ENCODE measurements at regions not wholly inside any gene's neighbourhood (a gene's known extent, or its start where the extent isn't known, plus 50 kb on each side); places are given as distances from the start of the nearest gene placed in this dataset.

DNA sequence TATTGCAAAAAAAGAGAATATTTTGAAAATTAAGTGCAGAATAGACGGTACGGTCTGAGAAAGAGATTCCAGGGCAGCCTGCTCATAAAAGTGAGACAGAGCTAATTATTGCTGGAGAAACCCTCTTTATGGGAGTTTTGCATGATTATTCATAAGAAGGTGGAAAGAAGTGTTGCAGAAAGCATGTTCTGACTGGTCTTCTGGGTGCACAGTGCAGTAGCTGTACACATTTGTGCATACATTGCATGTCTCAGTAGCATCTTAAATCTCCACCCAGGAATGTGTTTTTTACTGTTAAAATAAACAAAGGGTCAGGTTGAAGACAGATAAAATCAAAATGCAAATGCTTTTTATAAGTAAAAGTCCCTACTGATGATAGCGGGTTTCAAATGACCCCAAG lies 1813.6 kb upstream of the DEFB115 start:
- no peak overlapping the region for H3K9ac ChIP-seq
- H3K4me3 ChIP-seq (ENCODE audit: low read depth in 2 of 2, low read length in 1 of 2) = no peak overlapping the region; a peak in 2 of 4 replicates
- TF ChIP-seq ELF1 (IDR thresholded peaks at IDR 0.05) = no peak
- no peak for TF ChIP-seq TEAD4 (IDR thresholded peaks at IDR 0.05; ENCODE audit: borderline replicate concordance, insufficient read depth)
- no peak for TF ChIP-seq YY1 (IDR thresholded peaks at IDR 0.05; ENCODE audit: low read depth)
- no peak for TF ChIP-seq EP300 (IDR thresholded peaks at IDR 0.05; ENCODE audit: borderline replicate concordance in 1 of 2, low read depth in 1 of 2, low read length in 1 of 2)
- no peak for TF ChIP-seq RAD21 (IDR thresholded peaks at IDR 0.05; ENCODE audit: low read length)
- no peak for TF ChIP-seq MEF2A (IDR thresholded peaks at IDR 0.05; ENCODE audit: borderline replicate concordance, low read depth)
- TF ChIP-seq, protein P1, sequence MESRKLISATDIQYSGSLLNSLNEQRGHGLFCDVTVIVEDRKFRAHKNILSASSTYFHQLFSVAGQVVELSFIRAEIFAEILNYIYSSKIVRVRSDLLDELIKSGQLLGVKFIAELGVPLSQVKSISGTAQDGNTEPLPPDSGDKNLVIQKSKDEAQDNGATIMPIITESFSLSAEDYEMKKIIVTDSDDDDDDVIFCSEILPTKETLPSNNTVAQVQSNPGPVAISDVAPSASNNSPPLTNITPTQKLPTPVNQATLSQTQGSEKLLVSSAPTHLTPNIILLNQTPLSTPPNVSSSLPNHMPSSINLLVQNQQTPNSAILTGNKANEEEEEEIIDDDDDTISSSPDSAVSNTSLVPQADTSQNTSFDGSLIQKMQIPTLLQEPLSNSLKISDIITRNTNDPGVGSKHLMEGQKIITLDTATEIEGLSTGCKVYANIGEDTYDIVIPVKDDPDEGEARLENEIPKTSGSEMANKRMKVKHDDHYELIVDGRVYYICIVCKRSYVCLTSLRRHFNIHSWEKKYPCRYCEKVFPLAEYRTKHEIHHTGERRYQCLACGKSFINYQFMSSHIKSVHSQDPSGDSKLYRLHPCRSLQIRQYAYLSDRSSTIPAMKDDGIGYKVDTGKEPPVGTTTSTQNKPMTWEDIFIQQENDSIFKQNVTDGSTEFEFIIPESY (IDR thresholded peaks at IDR 0.05; ENCODE audit: borderline replicate concordance, low read depth) = no peak
- TF ChIP-seq, protein P2, sequence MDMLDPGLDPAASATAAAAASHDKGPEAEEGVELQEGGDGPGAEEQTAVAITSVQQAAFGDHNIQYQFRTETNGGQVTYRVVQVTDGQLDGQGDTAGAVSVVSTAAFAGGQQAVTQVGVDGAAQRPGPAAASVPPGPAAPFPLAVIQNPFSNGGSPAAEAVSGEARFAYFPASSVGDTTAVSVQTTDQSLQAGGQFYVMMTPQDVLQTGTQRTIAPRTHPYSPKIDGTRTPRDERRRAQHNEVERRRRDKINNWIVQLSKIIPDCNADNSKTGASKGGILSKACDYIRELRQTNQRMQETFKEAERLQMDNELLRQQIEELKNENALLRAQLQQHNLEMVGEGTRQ (IDR thresholded peaks at IDR 0.05; ENCODE audit: borderline replicate concordance, low read depth, low read length) = no peak
- no peak for TF ChIP-seq TCF12 (IDR thresholded peaks at IDR 0.05)
- TF ChIP-seq SIN3A (IDR thresholded peaks at IDR 0.05; ENCODE audit: borderline replicate concordance, low read depth, low read length) = no peak
- no peak for TF ChIP-seq EZH2phosphoT487 (IDR thresholded peaks at IDR 0.05; ENCODE audit: borderline replicate concordance, low read depth)
- TF ChIP-seq, protein P3, sequence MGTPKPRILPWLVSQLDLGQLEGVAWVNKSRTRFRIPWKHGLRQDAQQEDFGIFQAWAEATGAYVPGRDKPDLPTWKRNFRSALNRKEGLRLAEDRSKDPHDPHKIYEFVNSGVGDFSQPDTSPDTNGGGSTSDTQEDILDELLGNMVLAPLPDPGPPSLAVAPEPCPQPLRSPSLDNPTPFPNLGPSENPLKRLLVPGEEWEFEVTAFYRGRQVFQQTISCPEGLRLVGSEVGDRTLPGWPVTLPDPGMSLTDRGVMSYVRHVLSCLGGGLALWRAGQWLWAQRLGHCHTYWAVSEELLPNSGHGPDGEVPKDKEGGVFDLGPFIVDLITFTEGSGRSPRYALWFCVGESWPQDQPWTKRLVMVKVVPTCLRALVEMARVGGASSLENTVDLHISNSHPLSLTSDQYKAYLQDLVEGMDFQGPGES (IDR thresholded peaks at IDR 0.05; ENCODE audit: low read depth, low read length) = no peak
- no peak overlapping the region for H3K27ac ChIP-seq (ENCODE audit: low read depth in 2 of 2, low read length in 1 of 2)
- no peak for DNase-seq
- 70% methylated on average over 3 of the region's 3 CpGs for WGBS (ENCODE audit: low lambda C conversion rate)
- ChIA-PET POLR2A (no interaction called here), CTCF (interaction anchor here (0.7 to 1.2 kb wide), 5 partner anchors 10 to 322 kb away, joined by 3 to 7 read pairs (median 4); no protein-coding TSS in a partner anchor)
- peaks cover 0 to 15% of the 10 kb centered on the region in 2 experiments; a peak in 2 of 4 replicates for H3K4me1 ChIP-seq (ENCODE audit: control insufficient read depth in 1 of 2, insufficient read depth in 2 of 2, low read depth in 1 of 2, low read length in 1 of 2)
- H3K27me3 ChIP-seq (ENCODE audit: insufficient read depth) = peaks cover 11% of the 10 kb centered on the region; the same call in 1 of the 2 replicates
- peak overlapping the region; percentile 81; the same call in 1 of the 2 replicates for H3K4me2 ChIP-seq
- H3K9me3 ChIP-seq = no peaks in the 10 kb centered on the region
- no peaks in the 10 kb centered on the region for H3K36me3 ChIP-seq (replicated peaks in 1 of 2; ENCODE audit: control insufficient read depth in 1 of 2, insufficient read depth in 2 of 2, low read length in 1 of 2)
- no peak overlapping the region; the same call in 1 of the 2 replicates for H2AFZ ChIP-seq (ENCODE audit: low read depth)
- no peaks in the 10 kb centered on the region for H4K20me1 ChIP-seq (ENCODE audit: insufficient read depth)
- H3F3A ChIP-seq (replicated peaks; ENCODE audit: insufficient read depth) = peaks cover 6% of the 10 kb centered on the region
- H3K79me2 ChIP-seq (ENCODE audit: insufficient read depth) = no peaks in the 10 kb centered on the region
- H3K9me2 ChIP-seq = no peaks in the 10 kb centered on the region
